SW 1271 (cell line): ENCODE measurements at regions not wholly inside any gene's neighbourhood (a gene's known extent, or its start where the extent isn't known, plus 50 kb on each side); places are given as distances from the start of the nearest gene placed in this dataset.
"Not testable (repeated sequence)": the region's sequence is repeated elsewhere in the genome, so short reads cannot be mapped to it uniquely, and the experiment has no call there.

Source experiments
- DNase-seq, 2 experiments: peaks; one replicate each; lab custom pipeline; 2025; lab: John Stamatoyannopoulos, UW

DNA sequence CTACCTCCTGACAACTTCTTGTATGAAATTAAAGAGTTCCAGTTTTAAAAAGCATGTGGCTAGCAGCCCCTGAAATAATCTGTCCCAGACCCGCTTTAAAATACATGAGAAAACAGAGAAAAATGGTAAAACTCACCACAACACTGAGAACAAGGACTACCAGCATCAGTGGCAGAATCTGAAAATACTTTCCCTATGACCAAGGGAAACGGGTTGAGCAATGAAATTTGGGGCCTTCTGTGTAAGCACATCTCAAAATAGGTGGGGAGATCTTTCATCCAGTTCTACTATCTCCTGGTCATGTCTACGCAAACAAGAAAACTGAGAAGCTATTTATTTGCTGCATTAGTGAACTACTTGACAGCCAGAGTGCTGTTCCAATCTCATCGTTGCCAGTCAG, 172.3 kb downstream of the LNPK start:
- no peak for DNase-seq

DNA sequence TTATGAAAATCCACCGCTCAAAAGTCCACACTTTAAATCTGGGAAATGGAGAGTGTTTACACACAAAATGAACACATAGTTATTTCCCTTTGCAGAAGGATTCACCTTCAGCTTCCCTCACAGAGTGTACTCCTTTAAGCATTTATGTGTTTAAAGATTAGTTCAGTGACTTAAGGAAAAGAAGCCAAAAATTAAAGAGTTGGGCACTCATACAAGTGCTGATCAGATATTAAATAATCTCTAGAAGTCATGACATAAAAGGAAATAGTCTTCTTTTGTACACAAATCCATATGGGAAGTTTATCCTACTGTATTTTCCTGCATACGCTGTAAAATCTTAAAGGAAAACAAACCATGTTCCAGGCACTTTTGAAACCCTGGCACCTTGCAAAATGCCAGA, 174.2 kb downstream of the LNPK start:
- DNase-seq = no peak

DNA sequence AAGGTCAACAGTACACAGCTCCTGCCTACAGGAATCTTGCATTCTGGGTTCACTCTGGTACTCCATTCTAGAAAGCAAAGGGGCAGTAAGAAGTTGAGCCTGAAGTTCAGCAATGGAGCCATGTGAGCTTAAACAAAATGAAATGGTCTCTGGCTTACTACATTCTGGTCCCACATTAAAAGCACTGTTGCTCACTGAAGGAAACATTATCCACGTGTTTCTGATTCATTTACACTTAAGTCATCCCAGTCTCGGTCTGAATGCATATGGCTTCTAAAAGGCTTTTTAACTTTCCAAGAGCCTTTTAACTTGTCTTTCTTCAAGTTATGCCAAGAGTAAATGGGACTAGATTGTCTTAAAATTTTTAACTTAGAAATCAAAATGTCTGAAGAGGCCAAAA, 177.8 kb downstream of the LNPK start:
- no peak for DNase-seq

DNA sequence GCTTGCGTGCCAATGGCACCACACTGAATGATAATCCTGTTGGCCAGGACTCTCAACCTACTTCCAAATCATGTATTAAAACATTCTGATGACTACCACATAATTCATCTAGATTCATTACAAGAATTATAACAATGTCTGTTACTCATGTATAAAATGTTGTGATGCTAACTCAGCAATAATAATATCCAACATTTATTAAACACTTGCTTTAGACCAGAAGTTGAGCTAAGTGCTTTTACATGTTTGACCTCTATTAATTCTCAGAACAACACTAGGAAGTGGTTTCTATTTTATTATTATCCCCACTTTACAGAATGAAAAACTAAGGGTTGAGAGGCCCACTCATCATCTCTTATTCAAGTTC, 178.4 kb downstream of the LNPK start:
- DNase-seq = no peak

DNA sequence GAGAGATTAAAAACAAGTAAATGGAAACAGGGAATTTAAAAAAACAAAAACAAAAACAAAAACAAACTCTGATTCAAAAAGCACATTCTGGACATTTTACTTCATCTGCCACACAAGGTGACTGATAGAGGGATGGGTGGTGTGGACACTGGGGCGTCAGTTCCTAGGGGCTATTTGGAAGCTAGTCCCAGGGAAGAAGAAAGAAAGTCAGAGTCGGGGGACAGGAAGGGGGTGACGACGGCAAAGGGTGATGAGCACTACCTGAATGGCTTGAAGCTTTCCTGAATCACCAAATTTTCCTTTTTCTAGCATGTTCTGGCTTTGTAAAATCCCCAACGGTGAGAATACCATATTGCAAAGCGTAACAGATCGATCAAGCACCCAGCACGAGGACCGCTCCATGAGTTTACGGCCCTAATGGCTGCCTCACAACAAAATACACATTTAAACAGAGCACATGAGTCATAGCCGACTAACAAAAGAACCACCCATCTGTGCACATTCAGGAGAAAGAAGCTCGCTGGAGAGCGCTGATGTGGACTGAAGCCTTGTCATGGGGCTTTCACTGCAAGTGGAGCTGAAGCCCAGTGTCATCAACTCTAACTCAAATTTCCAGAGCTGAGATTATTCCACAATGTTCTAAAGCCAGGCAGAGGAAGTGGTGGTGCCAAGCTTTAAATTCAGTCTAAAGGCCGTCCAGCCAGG, 178.9 kb downstream of the LNPK start:
- no peak for DNase-seq

DNA sequence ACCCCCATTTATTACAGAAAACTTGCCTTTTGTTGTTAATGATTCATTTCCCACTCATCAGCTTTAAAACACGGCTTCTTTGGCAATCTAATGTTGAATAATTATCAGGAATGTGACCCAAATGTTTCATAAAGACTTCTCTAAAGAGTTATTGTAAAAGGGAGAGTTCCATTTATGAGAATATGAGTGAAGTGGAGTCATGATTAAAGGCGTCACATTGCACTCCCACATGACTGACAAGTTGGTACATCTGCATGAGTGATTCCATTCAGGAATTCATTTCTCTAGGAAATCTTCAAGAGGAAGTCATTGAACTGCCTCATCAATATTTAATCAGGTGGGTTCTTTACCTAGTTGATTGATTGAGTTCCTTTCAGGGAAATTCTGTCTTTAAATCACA, 184.8 kb downstream of the LNPK start:
- DNase-seq = no peak

DNA sequence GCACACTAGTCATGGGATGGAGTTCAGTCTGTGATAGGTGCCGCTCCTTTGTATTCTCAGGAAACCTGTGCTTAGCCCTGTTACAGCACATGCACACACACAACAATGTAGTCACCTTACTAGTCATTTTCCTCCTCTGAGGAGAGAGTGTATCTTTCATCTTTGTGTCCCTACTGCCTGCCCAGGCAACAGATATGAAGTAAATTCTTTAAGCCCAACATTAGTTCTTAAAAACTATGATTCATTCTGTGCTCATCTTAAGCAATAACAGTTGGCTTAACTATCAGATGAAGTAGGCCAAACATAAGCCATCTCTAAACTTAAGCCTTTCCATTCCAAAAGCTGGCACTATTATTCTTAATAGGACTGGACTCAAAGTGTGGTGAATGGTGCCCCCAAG, 186.5 kb downstream of the LNPK start:
- DNase-seq = no peak

DNA sequence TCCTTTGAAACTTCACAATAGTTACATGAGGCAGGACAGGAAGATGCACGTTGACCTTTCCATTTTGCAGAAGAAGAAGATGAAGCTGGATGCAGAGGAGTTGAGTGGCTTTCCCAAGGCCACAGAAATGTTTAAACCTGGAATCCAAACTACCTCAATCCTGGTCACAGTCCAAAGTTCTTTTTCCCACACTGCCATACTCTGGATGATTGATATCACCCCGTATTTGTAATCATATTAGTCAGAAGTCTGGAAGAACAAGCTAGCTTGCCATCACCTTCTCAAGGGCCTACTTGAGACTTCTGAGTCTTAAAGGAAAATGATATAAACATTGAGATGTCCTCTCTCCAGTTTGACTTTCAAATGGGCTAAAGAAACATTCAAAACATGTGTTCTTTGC, 190.1 kb downstream of the LNPK start:
- DNase-seq = no peak

DNA sequence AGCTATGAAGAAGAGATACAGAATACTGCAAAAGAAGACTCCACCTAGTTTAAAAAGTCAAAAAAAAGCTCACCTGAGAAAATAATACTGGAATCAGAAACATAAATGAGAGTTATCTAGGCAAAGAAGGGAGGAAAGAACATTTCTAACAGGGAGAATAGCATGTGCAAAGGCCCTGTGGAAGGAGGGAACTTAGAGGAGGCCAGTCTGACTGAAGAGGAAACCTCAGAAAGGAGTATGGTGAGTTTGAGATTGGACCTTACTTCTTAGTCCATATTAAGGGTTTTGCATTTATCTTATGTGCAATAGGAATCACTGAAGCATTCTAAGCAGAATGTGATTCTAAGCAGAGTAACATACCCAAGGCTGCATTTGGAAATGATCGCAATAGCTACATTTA, 193.2 kb downstream of the LNPK start:
- DNase-seq = no peak

DNA sequence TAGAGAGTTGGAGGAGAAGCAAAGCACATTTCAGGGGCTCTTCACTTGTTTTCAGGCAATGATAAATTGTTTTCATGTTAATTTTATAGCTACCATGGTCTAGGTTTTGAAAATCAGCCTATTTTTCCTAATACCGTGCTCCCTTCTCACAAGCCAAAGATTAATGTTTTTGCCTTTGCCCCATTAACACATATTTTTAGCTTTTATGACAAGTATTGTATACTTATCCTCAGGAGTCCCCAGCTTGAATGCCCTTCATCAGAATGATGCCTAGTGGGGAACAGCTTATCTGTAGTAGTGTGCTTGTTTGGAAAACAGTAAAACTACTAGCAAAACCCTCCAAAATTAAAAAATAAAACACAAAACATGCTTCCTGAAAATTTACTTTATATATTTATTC, 194.0 kb downstream of the LNPK start:
- no peak for DNase-seq

DNA sequence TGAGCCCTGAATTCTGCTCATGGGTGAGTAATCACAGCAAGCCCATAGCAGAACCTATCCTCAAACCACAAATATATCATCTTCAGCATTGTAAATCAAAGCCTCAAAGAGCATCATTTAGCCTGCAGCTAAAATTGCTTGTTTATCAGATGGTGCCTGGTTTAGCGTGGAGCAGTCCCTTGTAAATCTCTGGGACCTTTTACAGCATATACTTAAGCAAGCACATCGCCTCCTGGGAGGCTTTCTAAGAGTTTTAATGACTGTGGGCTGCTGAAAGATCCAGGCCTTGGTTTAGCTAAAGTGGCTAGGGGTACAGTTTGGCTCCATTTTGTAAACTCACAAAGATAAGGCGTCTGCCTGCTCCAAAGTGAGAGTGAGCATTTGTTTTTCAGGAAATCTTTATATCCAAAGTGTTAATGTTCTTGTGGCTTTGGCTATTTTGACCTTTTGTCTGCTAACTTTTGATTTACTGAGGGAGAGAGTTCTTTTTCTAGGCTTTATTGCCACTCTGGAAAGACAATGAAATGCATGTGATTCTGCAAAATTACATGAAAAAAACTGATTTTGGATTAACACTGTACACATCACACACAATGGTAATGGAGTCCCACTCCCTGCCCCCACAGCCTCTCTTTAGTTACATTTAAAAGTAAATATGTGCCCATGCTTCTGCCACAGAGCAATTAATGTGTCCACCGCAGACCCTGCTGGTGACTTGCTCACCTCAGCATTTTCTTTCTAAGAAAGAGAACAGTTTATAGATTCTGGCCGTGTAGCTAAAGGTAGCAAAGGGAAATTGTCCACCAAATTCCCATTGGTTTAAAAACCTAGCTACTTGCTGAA, 194.8 kb downstream of the LNPK start:
- no peak for DNase-seq

DNA sequence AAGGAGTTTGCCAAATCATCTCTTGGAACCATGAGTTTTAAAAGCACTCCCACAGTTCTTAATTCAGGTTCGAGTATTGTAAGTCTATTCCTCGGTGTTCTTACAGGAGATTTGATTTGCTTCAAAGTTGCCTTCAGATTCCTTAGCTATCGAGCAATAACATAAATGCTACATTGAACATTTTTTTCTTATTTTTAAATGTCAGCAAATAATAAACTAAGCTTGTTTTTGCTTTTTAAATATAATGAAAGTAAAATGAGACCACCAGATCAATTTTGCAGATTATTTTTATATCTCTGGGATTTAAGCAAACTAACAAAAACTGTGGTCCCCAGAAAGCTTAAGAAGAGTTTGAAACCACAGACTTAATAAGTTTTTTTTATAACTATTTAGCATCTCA, 195.5 kb downstream of the LNPK start:
- no peak for DNase-seq

DNA sequence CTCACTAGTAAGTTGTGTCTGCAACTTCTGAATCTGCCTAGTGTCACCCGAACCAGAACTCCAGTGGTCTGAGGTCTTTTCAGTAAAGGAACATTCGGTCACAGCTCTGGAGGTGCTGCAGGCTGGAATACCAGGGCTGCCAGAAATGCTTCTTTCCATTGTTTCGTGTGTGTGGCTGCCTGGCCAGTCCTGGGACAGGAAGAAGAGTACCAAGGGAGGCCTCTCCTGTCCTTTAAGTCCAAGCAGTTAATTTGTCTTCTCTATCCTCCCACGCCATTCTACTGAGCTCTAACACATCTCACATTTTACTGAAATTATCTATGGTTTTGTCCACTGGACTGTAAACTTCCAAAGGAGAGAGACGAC, 196.0 kb downstream of the LNPK start:
- no peak for DNase-seq

DNA sequence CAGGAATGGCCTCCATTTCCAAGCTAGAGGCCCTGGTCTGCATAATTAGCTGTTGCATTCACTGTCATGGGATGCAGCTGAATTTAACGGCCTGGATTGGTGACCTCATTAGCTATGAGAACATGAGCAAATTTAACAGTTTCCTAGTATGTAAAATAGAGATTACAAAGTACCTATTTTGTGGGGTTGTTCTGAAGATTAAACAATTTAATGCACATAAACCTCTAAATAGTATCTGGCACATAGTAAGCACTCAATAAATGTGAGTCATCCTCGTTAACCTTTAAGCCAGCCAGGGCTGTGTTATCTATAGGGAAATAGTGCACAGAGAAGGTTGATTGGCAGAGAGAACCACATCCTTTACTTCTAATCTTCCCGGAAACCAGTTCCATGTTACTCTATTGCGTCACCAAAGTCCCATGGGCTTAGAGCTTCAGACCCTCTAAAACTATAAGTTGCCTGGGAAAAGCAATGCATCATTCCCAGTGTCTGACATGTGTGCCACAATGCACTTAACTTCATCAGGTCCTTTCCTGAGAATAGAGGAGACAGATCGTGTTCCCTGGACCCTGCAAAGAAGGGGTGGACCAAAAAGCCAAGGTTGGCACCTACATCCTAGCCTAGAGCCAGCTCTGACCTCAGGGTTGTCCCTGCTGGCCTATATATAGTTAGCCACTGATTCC, 196.5 kb downstream of the LNPK start:
- DNase-seq = no peak

DNA sequence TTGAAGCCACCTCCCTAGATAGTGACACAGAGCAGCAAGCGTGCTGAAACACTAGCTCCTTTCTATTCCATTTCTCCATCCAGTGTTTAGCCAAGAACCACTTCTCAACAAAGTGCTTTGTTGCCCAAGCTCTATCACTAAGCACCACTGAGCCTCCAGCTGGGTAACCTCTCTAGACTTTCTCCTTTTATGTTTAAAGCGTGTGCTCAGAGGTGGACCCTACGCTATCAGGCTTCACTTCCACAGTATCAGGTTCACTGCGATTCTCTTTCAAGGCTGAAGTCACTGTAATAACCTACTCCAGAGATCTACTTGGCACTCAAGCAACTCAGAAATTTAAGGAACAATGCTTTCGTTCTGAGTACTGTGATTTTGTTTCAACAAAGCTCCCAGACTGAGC, 197.9 kb downstream of the LNPK start:
- DNase-seq = no peak

DNA sequence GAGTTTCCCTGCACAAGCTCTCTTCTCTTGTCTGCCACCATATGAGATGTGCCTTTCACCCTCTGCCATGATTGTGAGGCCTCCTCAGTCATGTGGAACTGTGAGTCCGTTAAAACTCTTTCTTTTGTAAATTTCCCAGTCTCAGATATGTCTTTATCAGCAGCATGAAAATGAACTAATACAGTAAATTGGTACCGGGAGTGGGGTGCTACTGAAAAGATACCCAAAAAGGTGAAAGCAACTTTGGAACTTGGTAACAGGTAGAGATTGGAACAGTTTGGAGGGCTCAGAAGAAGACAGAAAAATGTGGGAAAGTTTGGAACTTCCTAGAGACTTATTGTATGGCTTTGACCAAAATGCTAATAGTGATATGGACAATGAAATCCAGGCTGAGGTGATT, 205.6 kb downstream of the LNPK start:
- DNase-seq = not testable (repeated sequence)

DNA sequence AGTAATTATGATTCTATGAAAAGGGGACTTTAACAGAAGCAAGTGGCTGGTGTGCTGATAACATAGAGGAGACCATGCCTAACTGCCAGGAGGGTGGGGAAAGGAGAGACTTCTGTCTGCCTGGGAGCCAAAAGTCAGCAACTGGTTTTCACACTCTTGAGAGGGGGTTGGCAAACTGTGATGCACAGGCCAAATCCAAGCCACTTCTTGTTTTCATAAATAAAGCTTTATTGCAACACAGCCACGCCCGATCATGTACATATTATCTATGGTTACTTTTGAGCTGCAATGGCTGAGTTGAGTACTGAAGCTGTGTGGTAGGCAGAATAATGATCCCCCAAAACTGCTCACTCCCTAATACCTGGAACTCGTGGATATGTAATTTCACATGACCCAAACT, 208.4 kb downstream of the LNPK start:
- no peak for DNase-seq

DNA sequence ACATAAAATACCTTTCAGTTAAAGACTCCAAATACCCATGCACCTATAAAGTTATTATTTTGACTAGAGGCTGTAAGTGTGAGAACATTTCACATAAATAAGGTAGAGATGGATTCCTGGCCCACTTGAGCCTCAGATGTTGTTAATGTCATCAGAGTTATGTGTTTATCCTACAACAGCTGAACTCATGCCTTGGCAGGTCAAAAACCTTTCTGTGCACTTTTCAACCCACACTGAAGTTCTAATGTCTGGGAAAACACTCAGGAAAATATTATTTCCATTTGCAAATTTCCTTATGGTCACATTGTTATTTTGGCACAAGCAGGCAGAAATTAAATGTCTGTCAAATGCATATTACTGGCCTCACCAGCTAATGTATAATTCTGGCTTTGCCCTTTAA, 209.2 kb downstream of the LNPK start:
- no peak for DNase-seq

DNA sequence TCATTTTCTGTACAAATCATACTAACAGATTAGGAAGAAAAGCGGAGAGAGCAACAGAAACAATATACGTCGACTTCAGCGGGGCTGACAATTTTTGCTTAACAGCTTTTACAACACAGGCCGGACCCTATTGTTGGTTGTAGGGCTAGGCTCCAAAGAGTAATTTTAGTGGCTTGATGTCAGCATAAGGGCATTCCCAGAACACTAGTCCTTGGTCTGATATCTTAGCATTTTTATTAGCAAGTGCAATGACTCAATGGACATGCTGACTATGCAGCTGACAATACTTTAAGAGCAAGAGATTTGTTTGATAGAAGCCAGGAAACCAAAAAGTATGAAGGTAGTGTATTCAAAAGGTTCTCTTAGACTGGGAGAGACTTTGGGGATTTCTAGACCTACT, 209.9 kb downstream of the LNPK start:
- no peak for DNase-seq

DNA sequence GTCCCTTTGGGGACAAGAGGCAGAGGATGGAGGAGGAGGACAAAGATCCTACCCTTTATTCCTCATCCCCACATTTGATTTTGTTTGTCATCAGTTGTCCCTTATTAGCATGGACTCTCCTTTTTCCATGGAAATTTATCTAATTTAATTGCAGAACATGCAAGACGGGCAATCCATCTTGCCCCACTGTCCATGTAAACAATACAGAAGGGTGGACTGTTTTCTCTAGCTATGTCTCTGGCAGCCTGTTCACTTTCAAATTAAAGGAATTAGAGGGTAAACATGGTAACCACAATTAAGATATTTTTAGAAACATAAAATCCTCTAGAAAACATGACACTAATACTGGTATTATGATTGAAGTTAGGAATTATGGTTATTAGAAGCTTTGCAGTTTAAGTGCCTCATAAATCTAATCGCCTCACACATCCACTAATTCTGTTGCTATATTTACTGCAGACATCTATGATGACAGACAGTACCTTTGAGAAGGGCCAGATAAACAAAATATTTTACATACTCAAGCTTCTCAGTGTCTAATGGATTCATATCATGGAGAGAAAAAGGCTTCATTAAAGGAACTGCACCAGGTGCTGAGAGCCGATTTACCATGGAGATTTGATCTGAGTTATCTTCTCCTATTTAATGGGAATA, 215.5 kb downstream of the LNPK start:
- no peak for DNase-seq

DNA sequence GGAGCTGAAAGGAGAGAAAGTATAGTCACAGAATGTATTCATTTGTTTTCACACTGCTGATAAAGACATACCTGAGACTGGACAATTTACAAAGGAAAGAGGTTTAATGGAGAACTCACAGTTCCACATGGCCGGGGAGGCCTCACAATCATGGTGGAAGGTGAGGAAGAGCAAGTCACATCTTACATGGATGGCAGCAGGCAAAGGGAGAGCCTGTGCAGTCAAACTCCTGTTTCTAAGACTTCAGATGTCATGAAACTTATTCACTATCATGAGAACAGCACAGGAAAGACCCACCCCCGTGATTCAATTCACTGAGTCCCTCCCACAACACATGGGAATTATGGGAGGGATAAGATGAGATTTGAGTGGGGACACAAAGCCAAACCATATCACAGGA, 224.7 kb downstream of the LNPK start:
- DNase-seq = not testable (repeated sequence)

DNA sequence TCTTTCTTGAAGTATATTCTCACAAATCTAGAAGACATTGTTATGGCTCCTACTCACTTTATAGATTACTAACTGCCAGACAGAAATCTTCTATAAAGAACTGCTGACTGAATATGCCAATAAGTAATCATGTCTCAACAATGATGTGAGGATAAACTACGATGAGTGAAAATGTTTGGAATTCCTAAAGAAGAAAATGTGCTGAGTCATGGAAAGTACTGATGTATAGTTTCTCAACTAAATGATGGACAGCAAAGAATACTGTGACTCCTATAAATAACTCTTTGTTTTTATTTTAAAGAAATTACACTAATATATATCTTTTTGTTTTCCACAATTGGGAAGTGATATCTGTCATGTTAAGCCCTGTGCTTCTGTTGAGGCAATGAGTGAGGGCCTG, 232.9 kb downstream of the LNPK start:
- DNase-seq = no peak

DNA sequence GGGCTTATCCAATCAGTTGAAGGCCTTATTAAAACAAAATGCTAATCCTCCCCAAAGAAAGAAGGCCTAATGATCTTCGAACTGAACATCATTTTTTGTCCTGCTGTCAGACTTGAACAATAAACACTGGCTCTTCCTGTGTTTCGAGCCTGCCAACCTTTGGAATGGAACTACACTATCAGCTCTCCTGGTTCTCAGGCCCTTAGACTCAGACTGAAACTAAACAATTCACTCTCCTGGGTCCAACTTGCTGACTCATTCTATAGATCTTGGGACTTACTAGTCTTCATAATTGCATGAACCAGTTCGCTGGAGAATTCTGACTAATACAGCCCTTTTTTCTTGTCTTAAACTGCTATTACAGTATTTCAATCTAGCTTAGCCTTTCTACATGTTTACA, 235.2 kb downstream of the LNPK start:
- DNase-seq = no peak
